MCF 10A (cell line): ENCODE measurements at regions not wholly inside any gene's neighbourhood (a gene's known extent, or its start where the extent isn't known, plus 50 kb on each side); places are given as distances from the start of the nearest gene placed in this dataset.

Experiments
- BruUV-seq: library from RNA; stranded (reverse); fragments of 400-500 nt; replicated peaks from 2 replicates; lab custom pipeline; 2021; lab: Mats Ljungman, UMichigan
- CTCF ChIA-PET: fragments of 300-600 bp; sonication (Branson Sonifier 250); formaldehyde crosslinking; extraction: SDS; loops from one replicate; lab custom pipeline; 2021; ENCODE audit warnings: antibody characterized with exemption, inconsistent platforms; lab: Yijun Ruan, JAX
- POLR2A ChIA-PET: fragments of 300-600, 350-650 bp; sonication (Branson Sonifier 250); formaldehyde crosslinking; extraction: SDS; loops from one replicate; lab custom pipeline; 2020; ENCODE audit warnings: antibody characterized with exemption, inconsistent platforms; lab: Yijun Ruan, JAX
- DNase-seq: peaks from one replicate; pipeline ENCODE4 v3.0.0-alpha.2; 2018; ENCODE audit not compliant: unreplicated experiment
- H3K27ac Mint-ChIP-seq: one replicate; pipeline ENCODE4 v1.8.0; 2022; ENCODE audit warnings: mild to moderate bottlenecking, low read depth, mixed read lengths; ENCODE audit not compliant: unreplicated experiment
- H3K27me3 Mint-ChIP-seq: one replicate; pipeline ENCODE4 v1.8.0; 2022; ENCODE audit warnings: mixed read lengths; ENCODE audit not compliant: insufficient read depth, unreplicated experiment
- H3K36me3 Mint-ChIP-seq: one replicate; pipeline ENCODE4 v1.8.0; 2022; ENCODE audit warnings: mild to moderate bottlenecking, moderate library complexity, mixed read lengths; ENCODE audit not compliant: insufficient read depth, unreplicated experiment
- H3K4me1 Mint-ChIP-seq: one replicate; pipeline ENCODE4 v1.8.0; 2022; ENCODE audit warnings: mixed read lengths; ENCODE audit not compliant: insufficient read depth, unreplicated experiment
- H3K4me3 Mint-ChIP-seq: one replicate; pipeline ENCODE4 v1.8.0; 2022; ENCODE audit warnings: mild to moderate bottlenecking, moderate library complexity, mixed read lengths; ENCODE audit not compliant: unreplicated experiment
- H3K9me3 Mint-ChIP-seq: one replicate; pipeline ENCODE4 v1.8.0; 2022; ENCODE audit warnings: mixed read lengths; ENCODE audit not compliant: unreplicated experiment
- CTCF ChIP-seq: fragments of 200-600 bp; IDR thresholded peaks from one replicate; pipeline ENCODE4 v1.8.0; 2022; ENCODE audit warnings: antibody characterized with exemption, mild to moderate bottlenecking; ENCODE audit not compliant: unreplicated experiment
- intact Hi-C: fragments of 100-400 bp; cut with micrococcal nuclease; formaldehyde crosslinking; loops from 2 replicates; pipeline ENCODE4 v1.14.1; 2022

GRCh38 chr6:1130709-1131108 is 181.2 kb upstream of the FOXQ1 start:
- no TSS peak for BruUV-seq
- H3K4me3 Mint-ChIP-seq: no peak overlapping the region
- H3K27ac Mint-ChIP-seq: no peak overlapping the region
- CTCF ChIA-PET: no interaction called here
- H3K9me3 Mint-ChIP-seq: no peaks in the 10 kb centered on the region
- H3K36me3 Mint-ChIP-seq: no peaks in the 10 kb centered on the region
- no peak for TF ChIP-seq CTCF
- H3K27me3 Mint-ChIP-seq: no peaks in the 10 kb centered on the region
- intact Hi-C loops: loop anchor here (5.0 kb wide), 3 partner anchors 48 to 182 kb away; partner anchors contain the start of gene FOXQ1
- DNase-seq: no peak
- H3K4me1 Mint-ChIP-seq: peaks cover 22% of the 10 kb centered on the region
- POLR2A ChIA-PET: interaction anchor here (0.8 to 6.0 kb wide), 9 partner anchors 9 to 181 kb away, joined by 3 to 53 read pairs (median 4); partner anchors contain the start of gene FOXQ1

GRCh38 chr6:1129131-1129530 is 182.8 kb upstream of the FOXQ1 start:
- no peaks in the 10 kb centered on the region for H3K9me3 Mint-ChIP-seq
- intact Hi-C loops: no loop called here
- H3K4me3 Mint-ChIP-seq: no peak overlapping the region
- H3K4me1 Mint-ChIP-seq: peaks cover 20% of the 10 kb centered on the region
- ChIA-PET CTCF (interaction anchor here (0.6 kb wide), 1 partner anchor 53 kb away, joined by 6 read pairs; no protein-coding TSS in a partner anchor), POLR2A (interaction anchor here (1.0 to 6.0 kb wide), 7 partner anchors 13 to 196 kb away, joined by 3 to 53 read pairs (median 4); partner anchors contain the start of gene FOXQ1)
- no peaks in the 10 kb centered on the region for H3K27me3 Mint-ChIP-seq
- H3K27ac Mint-ChIP-seq: no peak overlapping the region
- TF ChIP-seq CTCF: no peak
- no TSS peak for BruUV-seq
- DNase-seq: no peak
- H3K36me3 Mint-ChIP-seq: no peaks in the 10 kb centered on the region

GRCh38 chr6:1127597-1128288 is 184.2 kb upstream of the FOXQ1 start:
- intact Hi-C loops: no loop called here
- no peak for TF ChIP-seq CTCF
- POLR2A ChIA-PET: interaction anchor here (1.0 to 1.4 kb wide), 2 partner anchors 16 to 17 kb away, joined by 4 read pairs; no protein-coding TSS in a partner anchor
- no peaks in the 10 kb centered on the region for H3K27me3 Mint-ChIP-seq
- no peaks in the 10 kb centered on the region for H3K36me3 Mint-ChIP-seq
- BruUV-seq: no TSS peak
- H3K27ac Mint-ChIP-seq: no peak overlapping the region
- H3K4me1 Mint-ChIP-seq: peaks cover 20% of the 10 kb centered on the region
- no peak overlapping the region for H3K4me3 Mint-ChIP-seq
- no peaks in the 10 kb centered on the region for H3K9me3 Mint-ChIP-seq
- no peak for DNase-seq
- CTCF ChIA-PET: no interaction called here

GRCh38 chr6:1127129-1127528 is 184.8 kb upstream of the FOXQ1 start:
- CTCF ChIA-PET: interaction anchor here (0.6 kb wide), 1 partner anchor 256 kb away, joined by 5 read pairs; no protein-coding TSS in a partner anchor
- POLR2A ChIA-PET: interaction anchor here (1.4 kb wide), 1 partner anchor 16 kb away, joined by 4 read pairs; no protein-coding TSS in a partner anchor

More at GRCh38 chr6:1127129-1127528, 184.8 kb upstream of the FOXQ1 start:
- no peak for DNase-seq
- Mint-ChIP-seq H3K36me3 (no peaks in the 10 kb centered on the region), H3K4me3 (no peak overlapping the region), H3K9me3 (no peaks in the 10 kb centered on the region), H3K4me1 (peaks cover 15% of the 10 kb centered on the region), H3K27me3 (no peaks in the 10 kb centered on the region), H3K27ac (no peak overlapping the region)
- no peak for TF ChIP-seq CTCF
- BruUV-seq: no TSS peak
- intact Hi-C loops: no loop called here
